ENCODE measurements at regions not wholly inside any gene's neighbourhood (a gene's known extent, or its start where the extent isn't known, plus 50 kb on each side); places are given as distances from the start of the nearest gene placed in this dataset.
"Not testable (repeated sequence)": the region's sequence is repeated elsewhere in the genome, so short reads cannot be mapped to it uniquely, and the experiment has no call there.

DNA sequence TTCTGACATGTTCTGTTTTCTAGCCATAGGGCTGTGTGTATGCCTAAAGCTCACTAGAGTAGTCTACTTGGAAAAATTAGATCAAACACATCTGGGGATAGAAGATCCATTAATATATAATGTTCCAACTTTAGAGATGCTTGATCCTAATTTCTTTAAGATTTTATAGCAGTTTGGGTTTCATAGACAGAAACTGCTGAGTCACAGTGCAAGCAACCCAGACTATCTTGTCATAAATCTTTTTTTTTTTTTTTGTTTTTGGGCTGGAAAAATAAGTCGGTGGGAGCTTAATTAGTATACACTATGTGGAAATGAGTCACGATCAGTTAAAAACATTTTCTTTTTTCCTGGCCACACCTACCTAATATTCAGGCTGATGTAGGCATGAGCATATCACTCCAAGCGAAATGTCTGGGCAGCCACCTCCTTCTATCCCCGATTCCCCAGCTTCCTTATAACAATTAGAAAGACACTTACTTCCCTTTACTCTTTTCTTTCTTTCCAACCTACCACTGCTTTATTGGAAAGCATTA lies 58.2 kb upstream of the CASK start:
- Mint-ChIP-seq H3K27ac (no peak overlapping the region), H3K9me3 (no peaks in the 10 kb centered on the region), H3K36me3 (no peaks in the 10 kb centered on the region)
- ATAC-seq, result no peak
- DNase-seq (ENCODE audit: low spot score in 2 of 2), result no peak

DNA sequence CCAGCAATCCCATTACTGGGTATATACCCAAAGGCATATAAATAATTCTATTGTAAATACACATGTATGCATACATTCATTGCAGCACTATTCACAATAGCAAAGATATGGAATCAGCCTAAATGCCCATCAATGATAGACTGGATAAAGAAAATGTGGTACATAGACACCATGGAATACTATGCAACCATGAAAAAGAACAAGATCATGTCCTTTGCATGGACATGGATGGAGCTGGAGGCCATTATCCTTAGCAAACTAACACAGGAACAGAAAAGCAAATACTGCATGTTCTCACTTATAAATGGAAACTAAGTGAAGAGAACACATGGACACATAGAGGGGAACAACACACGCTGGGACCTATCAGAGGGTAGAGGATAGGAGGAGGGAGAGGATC lies 51.3 kb upstream of the CASK start:
- ATAC-seq; H3K36me3 Mint-ChIP-seq; DNase-seq (ENCODE audit: low spot score in 2 of 2): not testable (repeated sequence)

DNA sequence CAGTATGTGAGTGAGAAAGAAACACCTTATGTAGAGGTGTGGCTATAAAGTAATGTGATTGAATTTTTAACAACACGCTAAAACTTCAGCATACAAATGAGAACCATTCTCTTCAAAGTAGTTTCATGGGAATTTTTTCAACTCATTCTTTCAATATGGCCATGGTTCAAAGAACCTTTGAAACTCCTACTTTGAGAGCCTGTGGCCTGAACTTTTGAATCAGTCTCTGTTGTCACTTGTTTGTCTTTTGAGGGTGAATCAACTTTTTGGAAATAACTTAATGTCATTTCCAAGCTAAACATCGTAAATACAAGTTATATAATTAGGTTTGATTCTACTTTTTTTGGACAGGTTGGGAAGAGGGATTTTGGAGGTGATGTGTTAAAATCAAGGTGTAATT lies 49.9 kb upstream of the CASK start:
- Mint-ChIP-seq H3K27ac (no peak overlapping the region), H3K36me3 (peaks cover 0 to 7% of the 10 kb centered on the region in 2 donors), H3K9me3 (no peaks in the 10 kb centered on the region)
- ATAC-seq (no peak), DNase-seq (ENCODE audit: low spot score in 2 of 2) (no peak)

More for the DNA sequence above, 51.3 kb upstream of the CASK start:
- not testable (repeated sequence) for H3K9me3 Mint-ChIP-seq, H3K27ac Mint-ChIP-seq

All from activated naive CD4-positive, alpha-beta T cell treated with anti-CD3 and anti-CD28 coated beads, Interleukin-2, amount 50 U/mL, for 72 hours (primary cell).